ENCODE measurements at regions not wholly inside any gene's neighbourhood (a gene's known extent, or its start where the extent isn't known, plus 50 kb on each side); places are given as distances from the start of the nearest gene placed in this dataset.

GRCh38 chr1:30405631-30406212 is 317.7 kb downstream of the MATN1 start:
- no peaks in the 10 kb centered on the region for H3K27me3 ChIP-seq (ENCODE audit: insufficient read depth, insufficient read length)
- no peak overlapping the region for H3K4me3 ChIP-seq (ENCODE audit: insufficient read length, low read depth)
- no peak for DNase-seq (ENCODE audit: low read depth, low spot score)
- no peaks in the 10 kb centered on the region for H3K9me3 ChIP-seq (ENCODE audit: insufficient read depth, low read length)
- TF ChIP-seq YY1 (IDR thresholded peaks at IDR 0.05; ENCODE audit: insufficient read depth, insufficient read length) (no peak), SUZ12 (IDR thresholded peaks at IDR 0.05; ENCODE audit: extremely low read depth, insufficient read depth, insufficient read length) (no peak), ZNF274 (IDR thresholded peaks at IDR 0.05; ENCODE audit: low read depth, low read length) (no peak)
- no peaks in the 10 kb centered on the region for H3K36me3 ChIP-seq (ENCODE audit: insufficient read depth, insufficient read length, low read length)
- H3K4me1 ChIP-seq (ENCODE audit: insufficient read depth, insufficient read length) = peaks cover 22% of the 10 kb centered on the region
- H3K9ac ChIP-seq (ENCODE audit: insufficient read length, low read depth) = no peak overlapping the region

DNA sequence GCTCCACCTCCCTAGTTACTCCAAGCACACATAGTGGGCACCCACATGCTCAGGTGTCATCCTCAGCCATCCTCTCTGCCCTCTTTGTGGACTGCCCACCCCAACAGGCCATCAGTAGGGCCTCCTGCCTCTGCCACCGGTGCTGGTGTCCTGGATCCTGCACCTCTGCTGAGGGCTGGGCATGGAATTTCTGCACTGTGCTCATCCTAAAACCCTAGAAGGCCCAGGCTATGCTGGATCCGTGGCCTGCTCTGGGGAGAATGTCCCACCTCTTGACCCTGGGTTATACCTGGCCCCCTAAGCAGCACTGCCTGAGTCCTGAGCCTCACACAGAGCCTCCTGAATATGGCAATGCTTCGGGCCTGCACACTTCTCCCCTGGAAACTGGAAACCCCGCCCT is 318.3 kb downstream of the MATN1 start:
- no peak for DNase-seq (ENCODE audit: low read depth, low spot score)
- TF ChIP-seq SUZ12 (IDR thresholded peaks at IDR 0.05; ENCODE audit: extremely low read depth, insufficient read depth, insufficient read length) = no peak
- no peak for TF ChIP-seq YY1 (IDR thresholded peaks at IDR 0.05; ENCODE audit: insufficient read depth, insufficient read length)
- no peak for TF ChIP-seq ZNF274 (IDR thresholded peaks at IDR 0.05; ENCODE audit: low read depth, low read length)

GRCh38 chr1:30404341-30404740 is 319.0 kb downstream of the MATN1 start:
- no peak overlapping the region for H3K9ac ChIP-seq (ENCODE audit: insufficient read length, low read depth)
- peaks cover 17% of the 10 kb centered on the region for H3K4me1 ChIP-seq (ENCODE audit: insufficient read depth, insufficient read length)
- no peaks in the 10 kb centered on the region for H3K27me3 ChIP-seq (ENCODE audit: insufficient read depth, insufficient read length)
- H3K9me3 ChIP-seq (ENCODE audit: insufficient read depth, low read length) = no peaks in the 10 kb centered on the region
- no peak for DNase-seq (ENCODE audit: low read depth, low spot score)
- H3K36me3 ChIP-seq (ENCODE audit: insufficient read depth, insufficient read length, low read length) = no peaks in the 10 kb centered on the region
- no peak overlapping the region for H3K4me3 ChIP-seq (ENCODE audit: insufficient read length, low read depth)
- no peak for TF ChIP-seq YY1 (IDR thresholded peaks at IDR 0.05; ENCODE audit: insufficient read depth, insufficient read length)
- no peak for TF ChIP-seq ZNF274 (IDR thresholded peaks at IDR 0.05; ENCODE audit: low read depth, low read length)
- TF ChIP-seq SUZ12 (IDR thresholded peaks at IDR 0.05; ENCODE audit: extremely low read depth, insufficient read depth, insufficient read length) = no peak

More for the DNA sequence above, 318.3 kb downstream of the MATN1 start:
- Histone ChIP-seq H3K9ac (ENCODE audit: insufficient read length, low read depth) (no peak overlapping the region), H3K27me3 (ENCODE audit: insufficient read depth, insufficient read length) (no peaks in the 10 kb centered on the region), H3K4me1 (ENCODE audit: insufficient read depth, insufficient read length) (peaks cover 18% of the 10 kb centered on the region), H3K36me3 (ENCODE audit: insufficient read depth, insufficient read length, low read length) (no peaks in the 10 kb centered on the region), H3K9me3 (ENCODE audit: insufficient read depth, low read length) (no peaks in the 10 kb centered on the region), H3K4me3 (ENCODE audit: insufficient read length, low read depth) (no peak overlapping the region)

GRCh38 chr1:30403726-30404125 is 319.7 kb downstream of the MATN1 start:
- Histone ChIP-seq H3K4me3 (ENCODE audit: insufficient read length, low read depth) (no peak overlapping the region), H3K9me3 (ENCODE audit: insufficient read depth, low read length) (no peaks in the 10 kb centered on the region), H3K27me3 (ENCODE audit: insufficient read depth, insufficient read length) (no peaks in the 10 kb centered on the region), H3K9ac (ENCODE audit: insufficient read length, low read depth) (no peak overlapping the region), H3K4me1 (ENCODE audit: insufficient read depth, insufficient read length) (peaks cover 12% of the 10 kb centered on the region), H3K36me3 (ENCODE audit: insufficient read depth, insufficient read length, low read length) (no peaks in the 10 kb centered on the region)
- no peak for DNase-seq (ENCODE audit: low read depth, low spot score)
- TF ChIP-seq YY1 (IDR thresholded peaks at IDR 0.05; ENCODE audit: insufficient read depth, insufficient read length) = no peak
- TF ChIP-seq ZNF274 (IDR thresholded peaks at IDR 0.05; ENCODE audit: low read depth, low read length) = no peak
- no peak for TF ChIP-seq SUZ12 (IDR thresholded peaks at IDR 0.05; ENCODE audit: extremely low read depth, insufficient read depth, insufficient read length)

- peaks cover 12% of the 10 kb centered on the region for H3K4me1 ChIP-seq (ENCODE audit: insufficient read depth, insufficient read length)
- no peak overlapping the region for H3K4me3 ChIP-seq (ENCODE audit: insufficient read length, low read depth)
- H3K36me3 ChIP-seq (ENCODE audit: insufficient read depth, insufficient read length, low read length) = no peaks in the 10 kb centered on the region
- no peak for DNase-seq (ENCODE audit: low read depth, low spot score)
- TF ChIP-seq ZNF274 (IDR thresholded peaks at IDR 0.05; ENCODE audit: low read depth, low read length) (no peak), SUZ12 (IDR thresholded peaks at IDR 0.05; ENCODE audit: extremely low read depth, insufficient read depth, insufficient read length) (no peak), YY1 (IDR thresholded peaks at IDR 0.05; ENCODE audit: insufficient read depth, insufficient read length) (no peak)
- H3K27me3 ChIP-seq (ENCODE audit: insufficient read depth, insufficient read length) = no peaks in the 10 kb centered on the region
- H3K9ac ChIP-seq (ENCODE audit: insufficient read length, low read depth) = no peak overlapping the region
- H3K9me3 ChIP-seq (ENCODE audit: insufficient read depth, low read length) = no peaks in the 10 kb centered on the region
Observed at GRCh38 chr1:30403061-30403645, 320.2 kb downstream of the MATN1 start.

- Histone ChIP-seq H3K9me3 (ENCODE audit: insufficient read depth, low read length) (no peaks in the 10 kb centered on the region), H3K4me3 (ENCODE audit: insufficient read length, low read depth) (no peak overlapping the region), H3K36me3 (ENCODE audit: insufficient read depth, insufficient read length, low read length) (no peaks in the 10 kb centered on the region), H3K4me1 (ENCODE audit: insufficient read depth, insufficient read length) (peaks cover 12% of the 10 kb centered on the region), H3K9ac (ENCODE audit: insufficient read length, low read depth) (no peak overlapping the region), H3K27me3 (ENCODE audit: insufficient read depth, insufficient read length) (no peaks in the 10 kb centered on the region)
- TF ChIP-seq SUZ12 (IDR thresholded peaks at IDR 0.05; ENCODE audit: extremely low read depth, insufficient read depth, insufficient read length) (no peak), ZNF274 (IDR thresholded peaks at IDR 0.05; ENCODE audit: low read depth, low read length) (no peak), YY1 (IDR thresholded peaks at IDR 0.05; ENCODE audit: insufficient read depth, insufficient read length) (no peak)
- DNase-seq (ENCODE audit: low read depth, low spot score) = no peak
Observed at GRCh38 chr1:30402031-30402430, 321.4 kb downstream of the MATN1 start.

DNA sequence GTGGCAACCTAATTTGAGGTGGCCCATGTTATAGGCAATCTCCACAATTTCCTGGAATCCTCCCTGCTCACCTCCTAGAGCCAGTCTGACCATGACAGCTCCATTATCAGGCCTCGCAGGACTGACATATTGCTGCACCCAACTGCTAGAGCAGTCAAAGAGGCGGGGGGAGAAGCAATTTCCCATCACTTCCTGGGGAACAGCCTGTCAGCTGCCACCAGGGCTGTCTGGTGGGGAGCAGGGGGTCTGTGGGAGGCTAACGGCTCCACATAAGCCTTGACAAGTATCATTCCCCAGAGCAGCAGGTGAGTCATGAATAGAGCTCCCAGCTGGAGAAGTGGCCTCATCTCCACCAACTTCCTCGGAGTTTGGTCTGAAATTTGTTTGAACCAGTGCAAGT is 322.9 kb downstream of the MATN1 start:
- no peak for DNase-seq (ENCODE audit: low read depth, low spot score)
- Histone ChIP-seq H3K36me3 (ENCODE audit: insufficient read depth, insufficient read length, low read length) (no peaks in the 10 kb centered on the region), H3K9me3 (ENCODE audit: insufficient read depth, low read length) (no peaks in the 10 kb centered on the region), H3K4me3 (ENCODE audit: insufficient read length, low read depth) (no peak overlapping the region), H3K27me3 (ENCODE audit: insufficient read depth, insufficient read length) (no peaks in the 10 kb centered on the region), H3K9ac (ENCODE audit: insufficient read length, low read depth) (no peak overlapping the region), H3K4me1 (ENCODE audit: insufficient read depth, insufficient read length) (peaks cover 12% of the 10 kb centered on the region)
- no peak for TF ChIP-seq SUZ12 (IDR thresholded peaks at IDR 0.05; ENCODE audit: extremely low read depth, insufficient read depth, insufficient read length)
- TF ChIP-seq ZNF274 (IDR thresholded peaks at IDR 0.05; ENCODE audit: low read depth, low read length) = no peak
- no peak for TF ChIP-seq YY1 (IDR thresholded peaks at IDR 0.05; ENCODE audit: insufficient read depth, insufficient read length)

Measured in NT2/D1 (cell line).